WTC11 (cell line): ENCODE measurements at regions not wholly inside any gene's neighbourhood (a gene's known extent, or its start where the extent isn't known, plus 50 kb on each side); places are given as distances from the start of the nearest gene placed in this dataset.

ENCODE experiments used
- ATAC-seq: fragments of 200-7000 bp; cut with Tn5 transposase; 2 replicates; pipeline ENCODE4 v1.10.0; 2021; ENCODE audit warnings: mild to moderate bottlenecking, moderate library complexity
- CTCF ChIA-PET: fragments of 300-600 bp; sonication (Branson Sonifier 250); formaldehyde crosslinking; loops from one replicate; lab custom pipeline; 2021; ENCODE audit warnings: antibody characterized with exemption; lab: Charles Lee
- POLR2A ChIA-PET: fragments of 350-600 bp; sonication (Branson Sonifier 250); formaldehyde crosslinking; loops from one replicate; lab custom pipeline; 2021; ENCODE audit warnings: antibody characterized with exemption; lab: Charles Lee
- DNase-seq: peaks from one replicate; pipeline ENCODE4 v3.0.0; 2021; ENCODE audit warnings: low spot score
- H3K27ac Mint-ChIP-seq: 2 replicates; pipeline ENCODE4 v1.8.0; 2021; ENCODE audit warnings: mixed read lengths
- H3K27me3 Mint-ChIP-seq: 2 replicates; pipeline ENCODE4 v1.8.0; 2021; ENCODE audit warnings: low read depth, mild to moderate bottlenecking, moderate library complexity, mixed read lengths
- H3K36me3 Mint-ChIP-seq: 2 replicates; pipeline ENCODE4 v1.8.0; 2021; ENCODE audit warnings: mixed read lengths
- H3K4me1 Mint-ChIP-seq: 2 replicates; pipeline ENCODE4 v1.8.0; 2022; ENCODE audit warnings: mixed read lengths
- H3K4me3 Mint-ChIP-seq: 2 replicates; pipeline ENCODE4 v1.8.0; 2021; ENCODE audit warnings: mild to moderate bottlenecking, moderate library complexity, mixed read lengths
- H3K9me3 Mint-ChIP-seq: 2 replicates; pipeline ENCODE4 v1.8.0; 2021; ENCODE audit warnings: mixed read lengths
- CREM ChIP-seq: sonication (generic); formaldehyde crosslinking; IDR thresholded peaks from 2 replicates; pipeline ENCODE4 v1.8.1; 2022; ENCODE audit warnings: mild to moderate bottlenecking, missing genetic modification reagents, moderate library complexity
- E2F1 ChIP-seq: sonication (generic); formaldehyde crosslinking; IDR thresholded peaks from 2 replicates; pipeline ENCODE4 v1.8.0; 2022; ENCODE audit warnings: mild to moderate bottlenecking, missing genetic modification reagents
- ELF4 ChIP-seq: sonication (generic); formaldehyde crosslinking; IDR thresholded peaks from 2 replicates; pipeline ENCODE4 v1.8.1; 2022; ENCODE audit warnings: low read depth, mild to moderate bottlenecking, moderate library complexity, missing genetic modification reagents
- FOXP1 ChIP-seq: sonication (generic); formaldehyde crosslinking; IDR thresholded peaks from 2 replicates; pipeline ENCODE4 v1.8.0; 2022; ENCODE audit warnings: missing genetic modification reagents, mild to moderate bottlenecking, moderate library complexity, borderline replicate concordance
- FOXP4 ChIP-seq: sonication (generic); formaldehyde crosslinking; IDR thresholded peaks from 2 replicates; pipeline ENCODE4 v1.8.0; 2022; ENCODE audit warnings: mild to moderate bottlenecking, missing genetic modification reagents
- MXD4 ChIP-seq: fragments of 250-450 bp; sonication (Bioruptor Pico); IDR thresholded peaks from 2 replicates; pipeline ENCODE4 v1.8.0; 2021; ENCODE audit warnings: mild to moderate bottlenecking, moderate library complexity, borderline replicate concordance
- NR1H2 ChIP-seq: sonication (generic); formaldehyde crosslinking; IDR thresholded peaks from 2 replicates; pipeline ENCODE4 v1.9.0; 2021; ENCODE audit warnings: mild to moderate bottlenecking, moderate library complexity, missing genetic modification reagents
- RELA ChIP-seq: sonication (generic); formaldehyde crosslinking; IDR thresholded peaks from 2 replicates; pipeline ENCODE4 v1.8.1; 2022; ENCODE audit warnings: missing genetic modification reagents, mild to moderate bottlenecking, borderline replicate concordance
- SOX15 ChIP-seq: fragments of 250-450 bp; sonication (Bioruptor Pico); IDR thresholded peaks from 2 replicates; pipeline ENCODE4 v1.9.0; 2021; ENCODE audit warnings: mild to moderate bottlenecking
- ZNF121 ChIP-seq: sonication (generic); formaldehyde crosslinking; IDR thresholded peaks from 2 replicates; pipeline ENCODE4 v1.8.0; 2023; ENCODE audit warnings: missing genetic modification reagents
- ZNF317 ChIP-seq: sonication (generic); formaldehyde crosslinking; IDR thresholded peaks from 2 replicates; pipeline ENCODE4 v1.8.1; 2023; ENCODE audit warnings: low read depth, mild to moderate bottlenecking, moderate library complexity, missing genetic modification reagents, borderline replicate concordance
- ZNF396 ChIP-seq: fragments of 250-450 bp; sonication (Bioruptor Pico); IDR thresholded peaks from 2 replicates; pipeline ENCODE4 v1.8.0; 2021; ENCODE audit warnings: mild to moderate bottlenecking, moderate library complexity, borderline replicate concordance
- ZNF512 ChIP-seq: sonication (generic); formaldehyde crosslinking; IDR thresholded peaks from 2 replicates; pipeline ENCODE4 v1.8.1; 2022; ENCODE audit warnings: missing genetic modification reagents, borderline replicate concordance
- TF ChIP-seq, protein P1 (sequence below): sonication (generic); formaldehyde crosslinking; IDR thresholded peaks from 2 replicates; pipeline ENCODE4 v1.8.0; 2023; ENCODE audit warnings: missing genetic modification reagents, mild to moderate bottlenecking, borderline replicate concordance
- TF ChIP-seq, protein P2 (sequence below): sonication (generic); formaldehyde crosslinking; IDR thresholded peaks from 2 replicates; pipeline ENCODE4 v1.8.1; 2023; ENCODE audit warnings: mild to moderate bottlenecking, missing genetic modification reagents
- TF ChIP-seq, protein P3 (sequence below): fragments of 200-600 bp; IDR thresholded peaks from 2 replicates; pipeline ENCODE4 v1.8.0; 2022; ENCODE audit warnings: antibody characterized with exemption
- TF ChIP-seq, protein P4 (sequence below): fragments of 250-450 bp; sonication (Bioruptor Pico); IDR thresholded peaks from 2 replicates; pipeline ENCODE4 v1.8.0; 2021; ENCODE audit warnings: mild to moderate bottlenecking
- TF ChIP-seq, protein P5 (sequence below): sonication (generic); formaldehyde crosslinking; IDR thresholded peaks from 2 replicates; pipeline ENCODE4 v1.8.1; 2023; ENCODE audit warnings: mild to moderate bottlenecking, missing genetic modification reagents

DNA sequence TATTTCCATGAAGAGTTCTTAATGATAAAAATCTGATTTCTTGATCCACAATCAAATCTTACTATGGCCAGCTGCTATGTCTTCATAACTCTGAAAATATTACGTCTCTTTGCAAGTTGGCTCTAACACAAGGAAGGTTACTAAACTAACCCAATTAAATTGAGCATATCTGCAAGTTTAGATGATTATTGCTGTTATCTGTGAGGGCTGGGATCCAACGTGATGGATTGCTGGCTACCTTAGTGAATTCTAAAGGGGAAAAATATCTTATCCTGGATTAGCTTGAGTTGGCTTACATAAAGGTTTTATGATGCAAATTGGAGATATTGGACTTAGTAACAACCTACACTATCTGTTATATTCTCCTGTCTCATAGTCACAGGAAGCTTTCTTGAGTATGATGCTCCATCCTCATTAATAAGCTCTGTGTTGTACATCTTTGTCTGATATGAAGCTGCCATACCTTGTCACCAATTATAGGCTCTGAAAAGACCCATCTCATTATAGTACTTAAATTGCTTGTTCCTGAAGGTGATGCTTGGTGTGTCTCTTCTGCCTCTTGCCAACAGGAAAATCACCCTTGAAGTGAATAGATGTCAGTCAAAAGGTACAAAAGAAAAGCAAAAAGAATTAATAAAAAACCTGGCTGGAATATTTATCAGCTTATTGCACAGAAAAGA is 733.0 kb upstream of the MEF2C start (continued):
- TF ChIP-seq, protein P1, sequence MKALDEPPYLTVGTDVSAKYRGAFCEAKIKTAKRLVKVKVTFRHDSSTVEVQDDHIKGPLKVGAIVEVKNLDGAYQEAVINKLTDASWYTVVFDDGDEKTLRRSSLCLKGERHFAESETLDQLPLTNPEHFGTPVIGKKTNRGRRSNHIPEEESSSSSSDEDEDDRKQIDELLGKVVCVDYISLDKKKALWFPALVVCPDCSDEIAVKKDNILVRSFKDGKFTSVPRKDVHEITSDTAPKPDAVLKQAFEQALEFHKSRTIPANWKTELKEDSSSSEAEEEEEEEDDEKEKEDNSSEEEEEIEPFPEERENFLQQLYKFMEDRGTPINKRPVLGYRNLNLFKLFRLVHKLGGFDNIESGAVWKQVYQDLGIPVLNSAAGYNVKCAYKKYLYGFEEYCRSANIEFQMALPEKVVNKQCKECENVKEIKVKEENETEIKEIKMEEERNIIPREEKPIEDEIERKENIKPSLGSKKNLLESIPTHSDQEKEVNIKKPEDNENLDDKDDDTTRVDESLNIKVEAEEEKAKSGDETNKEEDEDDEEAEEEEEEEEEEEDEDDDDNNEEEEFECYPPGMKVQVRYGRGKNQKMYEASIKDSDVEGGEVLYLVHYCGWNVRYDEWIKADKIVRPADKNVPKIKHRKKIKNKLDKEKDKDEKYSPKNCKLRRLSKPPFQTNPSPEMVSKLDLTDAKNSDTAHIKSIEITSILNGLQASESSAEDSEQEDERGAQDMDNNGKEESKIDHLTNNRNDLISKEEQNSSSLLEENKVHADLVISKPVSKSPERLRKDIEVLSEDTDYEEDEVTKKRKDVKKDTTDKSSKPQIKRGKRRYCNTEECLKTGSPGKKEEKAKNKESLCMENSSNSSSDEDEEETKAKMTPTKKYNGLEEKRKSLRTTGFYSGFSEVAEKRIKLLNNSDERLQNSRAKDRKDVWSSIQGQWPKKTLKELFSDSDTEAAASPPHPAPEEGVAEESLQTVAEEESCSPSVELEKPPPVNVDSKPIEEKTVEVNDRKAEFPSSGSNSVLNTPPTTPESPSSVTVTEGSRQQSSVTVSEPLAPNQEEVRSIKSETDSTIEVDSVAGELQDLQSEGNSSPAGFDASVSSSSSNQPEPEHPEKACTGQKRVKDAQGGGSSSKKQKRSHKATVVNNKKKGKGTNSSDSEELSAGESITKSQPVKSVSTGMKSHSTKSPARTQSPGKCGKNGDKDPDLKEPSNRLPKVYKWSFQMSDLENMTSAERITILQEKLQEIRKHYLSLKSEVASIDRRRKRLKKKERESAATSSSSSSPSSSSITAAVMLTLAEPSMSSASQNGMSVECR (CRISPR knock-in tag) = no peak
- TF ChIP-seq, protein P2, sequence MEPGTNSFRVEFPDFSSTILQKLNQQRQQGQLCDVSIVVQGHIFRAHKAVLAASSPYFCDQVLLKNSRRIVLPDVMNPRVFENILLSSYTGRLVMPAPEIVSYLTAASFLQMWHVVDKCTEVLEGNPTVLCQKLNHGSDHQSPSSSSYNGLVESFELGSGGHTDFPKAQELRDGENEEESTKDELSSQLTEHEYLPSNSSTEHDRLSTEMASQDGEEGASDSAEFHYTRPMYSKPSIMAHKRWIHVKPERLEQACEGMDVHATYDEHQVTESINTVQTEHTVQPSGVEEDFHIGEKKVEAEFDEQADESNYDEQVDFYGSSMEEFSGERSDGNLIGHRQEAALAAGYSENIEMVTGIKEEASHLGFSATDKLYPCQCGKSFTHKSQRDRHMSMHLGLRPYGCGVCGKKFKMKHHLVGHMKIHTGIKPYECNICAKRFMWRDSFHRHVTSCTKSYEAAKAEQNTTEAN (CRISPR knock-in tag) = no peak
- TF ChIP-seq CREM (CRISPR knock-in tag) = no peak

DNA sequence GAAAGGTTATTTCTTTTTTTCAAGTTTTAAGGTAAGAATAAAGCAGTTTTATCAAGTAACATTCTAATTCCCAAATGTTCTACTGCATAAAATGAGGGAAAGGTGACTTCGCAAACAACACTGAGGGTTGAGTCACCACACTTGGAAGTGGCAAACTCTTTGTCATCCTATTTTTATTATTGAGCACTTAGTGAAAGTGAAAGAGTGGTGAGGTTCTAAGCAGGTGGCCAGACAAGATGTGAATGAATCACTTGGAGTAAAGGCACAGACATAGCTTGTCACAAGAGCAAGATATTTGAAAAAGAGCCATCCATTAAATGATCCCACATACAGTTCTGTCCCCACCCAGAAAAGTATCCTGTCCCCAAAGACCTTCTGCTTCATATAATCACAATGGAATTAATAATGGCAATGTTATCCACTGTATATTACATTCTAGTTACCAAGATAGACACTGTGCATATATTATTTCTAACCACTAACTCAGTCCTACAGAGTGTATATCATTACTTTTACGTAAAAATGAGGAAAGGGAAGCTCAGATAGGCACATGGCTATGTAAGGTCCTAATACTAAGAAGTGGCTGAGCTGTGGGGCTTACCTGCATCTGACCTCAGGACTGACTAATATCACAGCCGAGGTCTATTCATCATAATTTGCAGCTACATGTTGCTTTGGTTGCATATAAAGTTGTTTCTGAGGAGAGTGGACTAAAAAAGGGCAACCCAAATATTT is 730.4 kb upstream of the MEF2C start:
- ChIA-PET CTCF (no interaction called here), POLR2A (no interaction called here)
- Mint-ChIP-seq H3K27ac (no peak overlapping the region), H3K9me3 (peaks cover 13% of the 10 kb centered on the region), H3K36me3 (no peaks in the 10 kb centered on the region), H3K4me3 (no peak overlapping the region), H3K4me1 (no peaks in the 10 kb centered on the region), H3K27me3 (no peaks in the 10 kb centered on the region)
- no peak for ATAC-seq
- DNase-seq = no peak
- no peak for TF ChIP-seq ZNF512 (CRISPR knock-in tag)
- no peak for TF ChIP-seq MXD4 (CRISPR knock-in tag)
- TF ChIP-seq RELA (CRISPR knock-in tag) = no peak
- TF ChIP-seq FOXP4 (CRISPR knock-in tag) = no peak
- TF ChIP-seq, protein P3, sequence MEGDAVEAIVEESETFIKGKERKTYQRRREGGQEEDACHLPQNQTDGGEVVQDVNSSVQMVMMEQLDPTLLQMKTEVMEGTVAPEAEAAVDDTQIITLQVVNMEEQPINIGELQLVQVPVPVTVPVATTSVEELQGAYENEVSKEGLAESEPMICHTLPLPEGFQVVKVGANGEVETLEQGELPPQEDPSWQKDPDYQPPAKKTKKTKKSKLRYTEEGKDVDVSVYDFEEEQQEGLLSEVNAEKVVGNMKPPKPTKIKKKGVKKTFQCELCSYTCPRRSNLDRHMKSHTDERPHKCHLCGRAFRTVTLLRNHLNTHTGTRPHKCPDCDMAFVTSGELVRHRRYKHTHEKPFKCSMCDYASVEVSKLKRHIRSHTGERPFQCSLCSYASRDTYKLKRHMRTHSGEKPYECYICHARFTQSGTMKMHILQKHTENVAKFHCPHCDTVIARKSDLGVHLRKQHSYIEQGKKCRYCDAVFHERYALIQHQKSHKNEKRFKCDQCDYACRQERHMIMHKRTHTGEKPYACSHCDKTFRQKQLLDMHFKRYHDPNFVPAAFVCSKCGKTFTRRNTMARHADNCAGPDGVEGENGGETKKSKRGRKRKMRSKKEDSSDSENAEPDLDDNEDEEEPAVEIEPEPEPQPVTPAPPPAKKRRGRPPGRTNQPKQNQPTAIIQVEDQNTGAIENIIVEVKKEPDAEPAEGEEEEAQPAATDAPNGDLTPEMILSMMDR = no peak
- TF ChIP-seq, protein P4, sequence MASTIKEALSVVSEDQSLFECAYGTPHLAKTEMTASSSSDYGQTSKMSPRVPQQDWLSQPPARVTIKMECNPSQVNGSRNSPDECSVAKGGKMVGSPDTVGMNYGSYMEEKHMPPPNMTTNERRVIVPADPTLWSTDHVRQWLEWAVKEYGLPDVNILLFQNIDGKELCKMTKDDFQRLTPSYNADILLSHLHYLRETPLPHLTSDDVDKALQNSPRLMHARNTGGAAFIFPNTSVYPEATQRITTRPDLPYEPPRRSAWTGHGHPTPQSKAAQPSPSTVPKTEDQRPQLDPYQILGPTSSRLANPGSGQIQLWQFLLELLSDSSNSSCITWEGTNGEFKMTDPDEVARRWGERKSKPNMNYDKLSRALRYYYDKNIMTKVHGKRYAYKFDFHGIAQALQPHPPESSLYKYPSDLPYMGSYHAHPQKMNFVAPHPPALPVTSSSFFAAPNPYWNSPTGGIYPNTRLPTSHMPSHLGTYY (CRISPR knock-in tag) = no peak
- TF ChIP-seq ELF4 (CRISPR knock-in tag) = no peak
- no peak for TF ChIP-seq FOXP1 (CRISPR knock-in tag)
- TF ChIP-seq ZNF121 (CRISPR knock-in tag) = no peak
- no peak for TF ChIP-seq NR1H2
- TF ChIP-seq, protein P5, sequence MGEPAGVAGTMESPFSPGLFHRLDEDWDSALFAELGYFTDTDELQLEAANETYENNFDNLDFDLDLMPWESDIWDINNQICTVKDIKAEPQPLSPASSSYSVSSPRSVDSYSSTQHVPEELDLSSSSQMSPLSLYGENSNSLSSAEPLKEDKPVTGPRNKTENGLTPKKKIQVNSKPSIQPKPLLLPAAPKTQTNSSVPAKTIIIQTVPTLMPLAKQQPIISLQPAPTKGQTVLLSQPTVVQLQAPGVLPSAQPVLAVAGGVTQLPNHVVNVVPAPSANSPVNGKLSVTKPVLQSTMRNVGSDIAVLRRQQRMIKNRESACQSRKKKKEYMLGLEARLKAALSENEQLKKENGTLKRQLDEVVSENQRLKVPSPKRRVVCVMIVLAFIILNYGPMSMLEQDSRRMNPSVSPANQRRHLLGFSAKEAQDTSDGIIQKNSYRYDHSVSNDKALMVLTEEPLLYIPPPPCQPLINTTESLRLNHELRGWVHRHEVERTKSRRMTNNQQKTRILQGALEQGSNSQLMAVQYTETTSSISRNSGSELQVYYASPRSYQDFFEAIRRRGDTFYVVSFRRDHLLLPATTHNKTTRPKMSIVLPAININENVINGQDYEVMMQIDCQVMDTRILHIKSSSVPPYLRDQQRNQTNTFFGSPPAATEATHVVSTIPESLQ (CRISPR knock-in tag) = no peak
- TF ChIP-seq E2F1 = no peak
- no peak for TF ChIP-seq SOX15
- no peak for TF ChIP-seq ZNF396 (CRISPR knock-in tag)
- no peak for TF ChIP-seq ZNF317 (CRISPR knock-in tag)
